G401.6 (cell line): ENCODE measurements at regions not wholly inside any gene's neighbourhood (a gene's known extent, or its start where the extent isn't known, plus 50 kb on each side); places are given as distances from the start of the nearest gene placed in this dataset.
"Not testable (repeated sequence)": the region's sequence is repeated elsewhere in the genome, so short reads cannot be mapped to it uniquely, and the experiment has no call there.

ENCODE experiments used
- FAIRE-seq: peaks from 2 replicates; lab custom pipeline; 2012; peaks lifted over from hg19 to GRCh38; lab: Jason Lieb, UNC

- FAIRE-seq = no peak
Observed at GRCh38 chr1:101185421-101185820, 51.4 kb upstream of the S1PR1 start.

GRCh38 chr1:101183388-101183699, 53.5 kb upstream of the S1PR1 start:
- no peak for FAIRE-seq

GRCh38 chr1:101182627-101183387, 54.0 kb upstream of the S1PR1 start:
- FAIRE-seq = no peak

- FAIRE-seq = no peak
Observed at GRCh38 chr1:101181930-101182329, 54.9 kb upstream of the S1PR1 start.

GRCh38 chr1:101178688-101179491, 57.9 kb upstream of the S1PR1 start:
- FAIRE-seq = no peak

GRCh38 chr1:101178341-101178687, 58.5 kb upstream of the S1PR1 start:
- FAIRE-seq = no peak

- no peak for FAIRE-seq
Observed at GRCh38 chr1:101175886-101176285, 60.9 kb upstream of the S1PR1 start.

GRCh38 chr1:101175466-101175865, 61.4 kb upstream of the S1PR1 start:
- no peak for FAIRE-seq

GRCh38 chr1:101174722-101175121, 62.1 kb upstream of the S1PR1 start:
- no peak for FAIRE-seq

- not testable (repeated sequence) for FAIRE-seq
Observed at GRCh38 chr1:101174298-101174697, 62.5 kb upstream of the S1PR1 start.

GRCh38 chr1:101170506-101171050, 66.2 kb upstream of the S1PR1 start:
- FAIRE-seq = no peak

- no peak for FAIRE-seq
Observed at GRCh38 chr1:101167891-101168290, 68.9 kb upstream of the S1PR1 start.

- no peak for FAIRE-seq
Observed at GRCh38 chr1:101166583-101167120, 70.2 kb upstream of the S1PR1 start.

- FAIRE-seq = no peak
Observed at GRCh38 chr1:101165954-101166353, 70.9 kb upstream of the S1PR1 start.

- FAIRE-seq = no peak
Observed at GRCh38 chr1:101165532-101165931, 71.3 kb upstream of the S1PR1 start.

- no peak for FAIRE-seq
Observed at GRCh38 chr1:101164776-101165175, 72.0 kb upstream of the S1PR1 start.

- no peak for FAIRE-seq
Observed at GRCh38 chr1:101162736-101163735, 73.8 kb upstream of the S1PR1 start.

- no peak for FAIRE-seq
Observed at GRCh38 chr1:101162300-101162699, 74.5 kb upstream of the S1PR1 start.

GRCh38 chr1:101161619-101162018, 75.2 kb upstream of the S1PR1 start:
- no peak for FAIRE-seq

GRCh38 chr1:101158424-101158823, 78.4 kb upstream of the S1PR1 start:
- FAIRE-seq = no peak

GRCh38 chr1:101154547-101154946, 82.3 kb upstream of the S1PR1 start:
- FAIRE-seq = no peak

GRCh38 chr1:101153692-101154091, 83.1 kb upstream of the S1PR1 start:
- FAIRE-seq = no peak
